Stimulated activated naive CD8-positive, alpha-beta T cell treated with anti-CD3 and anti-CD28 coated beads, Interleukin-15, amount 100 ng/mL, for 72 hours (primary cell): ENCODE measurements at regions not wholly inside any gene's neighbourhood (a gene's known extent, or its start where the extent isn't known, plus 50 kb on each side); places are given as distances from the start of the nearest gene placed in this dataset.

Experiments used
- ATAC-seq: fragments of 150-1000 bp; cut with Tn5 transposase; 2 replicates; pipeline ENCODE4 v1.10.0; 2021; ENCODE audit warnings: mild to moderate bottlenecking, moderate library complexity
- DNase-seq, 2 donors: peaks; one replicate each; pipeline ENCODE4 v3.0.0; 2021 to 2022
- H3K27ac Mint-ChIP-seq, 2 donors: one replicate each; pipeline ENCODE4 v1.8.0; 2022; ENCODE audit warnings: mild to moderate bottlenecking in 2 of 2, mixed read lengths in 2 of 2, moderate library complexity in 2 of 2
- H3K27me3 Mint-ChIP-seq: one replicate; pipeline ENCODE4 v1.8.0; 2022; ENCODE audit warnings: mixed read lengths
- H3K4me1 Mint-ChIP-seq: one replicate; pipeline ENCODE4 v1.8.0; 2022; ENCODE audit warnings: mild to moderate bottlenecking, mixed read lengths
- H3K4me3 Mint-ChIP-seq, 2 donors: one replicate each; pipeline ENCODE4 v1.8.0; 2022; ENCODE audit warnings: mild to moderate bottlenecking in 2 of 2, mixed read lengths in 2 of 2, moderate library complexity in 1 of 2
- H3K9me3 Mint-ChIP-seq, 2 donors: one replicate each; pipeline ENCODE4 v1.8.0; 2022; ENCODE audit warnings: mixed read lengths in 2 of 2

- no peak overlapping the region for H3K27ac Mint-ChIP-seq
- no peak overlapping the region for H3K4me3 Mint-ChIP-seq
- H3K9me3 Mint-ChIP-seq: peaks cover 0 to 4% of the 10 kb centered on the region in 2 donors
- peaks cover 70% of the 10 kb centered on the region for H3K4me1 Mint-ChIP-seq
- H3K27me3 Mint-ChIP-seq: no peaks in the 10 kb centered on the region
- ATAC-seq (no peak), DNase-seq (no peak)
Observed at GRCh38 chr14:61619494-61619893, 75.8 kb upstream of the HIF1A start.

- peak in 1 of 2 donors; percentile 55 for DNase-seq
- H3K4me3 Mint-ChIP-seq: peak overlapping the region; percentile 2 to 36
- H3K9me3 Mint-ChIP-seq: peaks cover 0 to 10% of the 10 kb centered on the region in 2 donors
- peaks cover 78% of the 10 kb centered on the region for H3K4me1 Mint-ChIP-seq
- peak overlapping the region in 1 of 2 donors; percentile 45 for H3K27ac Mint-ChIP-seq
- peak; percentile 94 for ATAC-seq
- no peaks in the 10 kb centered on the region for H3K27me3 Mint-ChIP-seq
Observed at GRCh38 chr14:61620130-61620946, 75.0 kb upstream of the HIF1A start.

- H3K9me3 Mint-ChIP-seq: peaks cover 4 to 19% of the 10 kb centered on the region in 2 donors
Observed at GRCh38 chr14:61621444-61621843, 73.9 kb upstream of the HIF1A start.

GRCh38 chr14:61622051-61622450 is 73.3 kb upstream of the HIF1A start:
- H3K9me3 Mint-ChIP-seq: peaks cover 8 to 21% of the 10 kb centered on the region in 2 donors
- DNase-seq: no peak
- peaks cover 62% of the 10 kb centered on the region for H3K4me1 Mint-ChIP-seq
- H3K27ac Mint-ChIP-seq: peak overlapping the region in 1 of 2 donors; percentile 27
- no peak overlapping the region for H3K4me3 Mint-ChIP-seq
- no peaks in the 10 kb centered on the region for H3K27me3 Mint-ChIP-seq
- ATAC-seq: no peak

More at GRCh38 chr14:61621444-61621843, 73.9 kb upstream of the HIF1A start:
- Mint-ChIP-seq H3K27me3 (no peaks in the 10 kb centered on the region), H3K4me3 (peak overlapping the region; percentile 24 to 30), H3K4me1 (peaks cover 67% of the 10 kb centered on the region), H3K27ac (peak overlapping the region in 1 of 2 donors; percentile 84)
- DNase-seq (peak in 1 of 2 donors; percentile 44), ATAC-seq (peak; percentile 67)

- Mint-ChIP-seq H3K27me3 (no peaks in the 10 kb centered on the region), H3K27ac (no peak overlapping the region), H3K4me1 (peaks cover 58% of the 10 kb centered on the region), H3K4me3 (no peak overlapping the region), H3K9me3 (peaks cover 8 to 21% of the 10 kb centered on the region in 2 donors)
- DNase-seq (no peak), ATAC-seq (no peak)
Observed at GRCh38 chr14:61623927-61624326, 71.4 kb upstream of the HIF1A start.

- peaks cover 8 to 21% of the 10 kb centered on the region in 2 donors for H3K9me3 Mint-ChIP-seq
- no peak for DNase-seq
- no peak for ATAC-seq
- no peaks in the 10 kb centered on the region for H3K27me3 Mint-ChIP-seq
- H3K4me1 Mint-ChIP-seq: peaks cover 45% of the 10 kb centered on the region
- H3K4me3 Mint-ChIP-seq: no peak overlapping the region
- H3K27ac Mint-ChIP-seq: peak overlapping the region in 1 of 2 donors; percentile 52
Observed at GRCh38 chr14:61625165-61625564, 70.1 kb upstream of the HIF1A start.

GRCh38 chr14:61627612-61628011 is 67.7 kb upstream of the HIF1A start:
- Mint-ChIP-seq H3K9me3 (peaks cover 8 to 17% of the 10 kb centered on the region in 2 donors), H3K27ac (no peak overlapping the region), H3K4me3 (no peak overlapping the region), H3K27me3 (no peaks in the 10 kb centered on the region), H3K4me1 (peaks cover 21% of the 10 kb centered on the region)
- ATAC-seq (no peak), DNase-seq (no peak)

- peak overlapping the region in 1 of 2 donors; percentile 50 for H3K27ac Mint-ChIP-seq
- peaks cover 21% of the 10 kb centered on the region for H3K4me1 Mint-ChIP-seq
- DNase-seq (no peak), ATAC-seq (no peak)
- H3K9me3 Mint-ChIP-seq: peaks cover 8 to 17% of the 10 kb centered on the region in 2 donors
- no peak overlapping the region for H3K4me3 Mint-ChIP-seq
- H3K27me3 Mint-ChIP-seq: no peaks in the 10 kb centered on the region
Observed at GRCh38 chr14:61628016-61628725, 67.1 kb upstream of the HIF1A start.

GRCh38 chr14:61630399-61631044 is 64.8 kb upstream of the HIF1A start:
- H3K27me3 Mint-ChIP-seq: no peaks in the 10 kb centered on the region
- peaks cover 17% of the 10 kb centered on the region for H3K4me1 Mint-ChIP-seq
- H3K9me3 Mint-ChIP-seq: peaks cover 8 to 11% of the 10 kb centered on the region in 2 donors
- no peak overlapping the region for H3K4me3 Mint-ChIP-seq
- H3K27ac Mint-ChIP-seq: no peak overlapping the region
- no peak for DNase-seq
- ATAC-seq: no peak

- Mint-ChIP-seq H3K9me3 (peaks cover 5 to 7% of the 10 kb centered on the region in 2 donors), H3K4me3 (no peak overlapping the region), H3K27ac (no peak overlapping the region), H3K4me1 (peaks cover 22% of the 10 kb centered on the region), H3K27me3 (no peaks in the 10 kb centered on the region)
- DNase-seq (no peak), ATAC-seq (no peak)
Observed at GRCh38 chr14:61631045-61631687, 64.1 kb upstream of the HIF1A start.

- peaks cover 32% of the 10 kb centered on the region for H3K4me1 Mint-ChIP-seq
- no peak overlapping the region for H3K27ac Mint-ChIP-seq
- ATAC-seq (no peak), DNase-seq (no peak)
- no peaks in the 10 kb centered on the region for H3K9me3 Mint-ChIP-seq
- H3K27me3 Mint-ChIP-seq: no peaks in the 10 kb centered on the region
- H3K4me3 Mint-ChIP-seq: no peak overlapping the region
Observed at GRCh38 chr14:61632401-61632800, 62.9 kb upstream of the HIF1A start.

GRCh38 chr14:61632807-61633206 is 62.5 kb upstream of the HIF1A start:
- H3K9me3 Mint-ChIP-seq: no peaks in the 10 kb centered on the region
- H3K4me1 Mint-ChIP-seq: peaks cover 29% of the 10 kb centered on the region
- ATAC-seq: no peak
- no peak overlapping the region for H3K27ac Mint-ChIP-seq
- no peaks in the 10 kb centered on the region for H3K27me3 Mint-ChIP-seq
- DNase-seq: no peak
- H3K4me3 Mint-ChIP-seq: no peak overlapping the region

GRCh38 chr14:61636291-61636690 is 59.0 kb upstream of the HIF1A start:
- H3K27me3 Mint-ChIP-seq: no peaks in the 10 kb centered on the region
- H3K4me3 Mint-ChIP-seq: peak overlapping the region in 1 of 2 donors; percentile 43
- peak overlapping the region in 1 of 2 donors; percentile 47 for H3K27ac Mint-ChIP-seq
- no peak for DNase-seq
- ATAC-seq: no peak
- H3K4me1 Mint-ChIP-seq: peaks cover 30% of the 10 kb centered on the region
- no peaks in the 10 kb centered on the region for H3K9me3 Mint-ChIP-seq

- no peaks in the 10 kb centered on the region for H3K27me3 Mint-ChIP-seq
- H3K9me3 Mint-ChIP-seq: no peaks in the 10 kb centered on the region
- no peak overlapping the region for H3K4me3 Mint-ChIP-seq
- DNase-seq (no peak), ATAC-seq (no peak)
- H3K27ac Mint-ChIP-seq: no peak overlapping the region
- H3K4me1 Mint-ChIP-seq: peaks cover 30% of the 10 kb centered on the region
Observed at GRCh38 chr14:61636779-61637178, 58.5 kb upstream of the HIF1A start.
